NCI-H446 (cell line): ENCODE measurements at regions not wholly inside any gene's neighbourhood (a gene's known extent, or its start where the extent isn't known, plus 50 kb on each side); places are given as distances from the start of the nearest gene placed in this dataset.

Experiments used
- DNase-seq, 2 experiments: peaks; one replicate each; lab custom pipeline; 2025; lab: John Stamatoyannopoulos, UW

- DNase-seq: no peak
Observed at GRCh38 chr5:144979516-144980264, 809.0 kb downstream of the KCTD16 start.

GRCh38 chr5:144972317-144972716 lies 801.6 kb downstream of the KCTD16 start:
- no peak for DNase-seq

- peak in 1 of 2 experiments; percentile 9 for DNase-seq
Observed at GRCh38 chr5:144971108-144971850, 800.6 kb downstream of the KCTD16 start.

GRCh38 chr5:144960296-144960695 lies 789.6 kb downstream of the KCTD16 start:
- DNase-seq: no peak

- no peak for DNase-seq
Observed at GRCh38 chr5:144958002-144958401, 787.3 kb downstream of the KCTD16 start.

- DNase-seq: no peak
Observed at GRCh38 chr5:144950996-144951395, 780.3 kb downstream of the KCTD16 start.

- no peak for DNase-seq
Observed at GRCh38 chr5:144947023-144947422, 776.4 kb downstream of the KCTD16 start.

GRCh38 chr5:144945503-144945902 lies 774.8 kb downstream of the KCTD16 start:
- peak in 1 of 2 experiments; percentile 65 for DNase-seq

GRCh38 chr5:144944936-144945335 lies 774.3 kb downstream of the KCTD16 start:
- DNase-seq: peak in 1 of 2 experiments; percentile 25

GRCh38 chr5:144941004-144941403 lies 770.3 kb downstream of the KCTD16 start:
- DNase-seq: no peak

- no peak for DNase-seq
Observed at GRCh38 chr5:144918371-144918770, 747.7 kb downstream of the KCTD16 start.

- DNase-seq: no peak
Observed at GRCh38 chr5:144915452-144915851, 744.8 kb downstream of the KCTD16 start.

GRCh38 chr5:144913661-144914060 lies 743.0 kb downstream of the KCTD16 start:
- no peak for DNase-seq

- no peak for DNase-seq
Observed at GRCh38 chr5:144896473-144896872, 725.8 kb downstream of the KCTD16 start.

GRCh38 chr5:144886668-144887067 lies 716.0 kb downstream of the KCTD16 start:
- no peak for DNase-seq

- DNase-seq: no peak
Observed at GRCh38 chr5:144882739-144883283, 712.1 kb downstream of the KCTD16 start.

GRCh38 chr5:144880513-144880912 lies 709.8 kb downstream of the KCTD16 start:
- DNase-seq: no peak

- DNase-seq: no peak
Observed at GRCh38 chr5:144876990-144877389, 706.3 kb downstream of the KCTD16 start.

- no peak for DNase-seq
Observed at GRCh38 chr5:144873076-144873475, 702.4 kb downstream of the KCTD16 start.

GRCh38 chr5:144864118-144864517 lies 693.4 kb downstream of the KCTD16 start:
- peak; percentile 25 to 43 for DNase-seq

GRCh38 chr5:144857454-144857853 lies 686.8 kb downstream of the KCTD16 start:
- no peak for DNase-seq

GRCh38 chr5:144844086-144844485 lies 673.4 kb downstream of the KCTD16 start:
- DNase-seq: no peak

GRCh38 chr5:144832416-144832815 lies 661.7 kb downstream of the KCTD16 start:
- no peak for DNase-seq
